Fibroblast of peridontal ligament (primary cell): ENCODE measurements at regions not wholly inside any gene's neighbourhood (a gene's known extent, or its start where the extent isn't known, plus 50 kb on each side); places are given as distances from the start of the nearest gene placed in this dataset.
A peak's percentile ranks its signal among the peaks of the same experiment; 100 is the strongest.

Source experiments
- DNase-seq: peaks from one replicate; pipeline ENCODE4 v3.0.0-alpha.2; 2010; ENCODE audit errors: extremely low read depth

GRCh38 chr15:72919936-72920465 is 132.3 kb upstream of the NEO1 start:
- DNase-seq = peak; percentile 10

- no peak for DNase-seq
Measured at GRCh38 chr15:72916897-72917296, 133.3 kb upstream of the ADPGK start.

DNA sequence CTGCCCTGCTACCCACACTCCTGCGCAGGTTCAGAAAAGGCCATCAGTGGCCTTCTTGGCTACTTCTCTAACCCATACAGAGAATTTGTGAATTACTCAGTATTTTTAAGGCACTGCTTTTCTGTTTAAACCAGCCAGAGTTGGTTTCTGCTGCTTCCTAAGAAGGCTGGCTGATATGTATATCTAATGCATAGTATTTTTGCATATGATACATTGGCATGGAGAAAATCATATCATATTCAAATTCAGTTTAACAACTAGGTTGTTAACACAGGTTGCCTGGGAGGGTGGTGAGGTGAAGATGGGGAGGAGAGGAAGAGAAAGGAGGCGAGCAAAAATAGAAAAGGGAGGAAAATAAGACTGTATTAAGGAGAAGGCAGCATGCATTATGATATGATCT is 132.8 kb upstream of the ADPGK start:
- no peak for DNase-seq

DNA sequence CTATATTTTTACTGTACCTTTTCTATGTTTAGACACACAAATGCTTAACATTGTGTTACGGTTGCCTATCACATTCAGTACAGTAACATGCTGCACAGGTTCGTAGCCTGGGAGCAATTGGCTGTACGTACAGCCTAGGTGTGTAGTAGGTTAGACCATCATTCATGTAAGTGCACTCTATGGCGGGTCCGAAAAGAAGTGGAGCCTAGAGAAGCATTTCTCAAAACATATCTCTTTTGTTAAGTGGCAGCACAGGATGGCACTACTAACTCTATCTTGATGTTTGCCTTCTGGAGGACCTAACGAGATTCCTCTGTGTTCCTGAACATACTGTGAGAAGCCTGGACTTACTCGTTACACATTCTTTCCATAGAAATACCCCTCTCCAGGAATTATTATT is 132.3 kb upstream of the ADPGK start:
- DNase-seq = no peak

DNA sequence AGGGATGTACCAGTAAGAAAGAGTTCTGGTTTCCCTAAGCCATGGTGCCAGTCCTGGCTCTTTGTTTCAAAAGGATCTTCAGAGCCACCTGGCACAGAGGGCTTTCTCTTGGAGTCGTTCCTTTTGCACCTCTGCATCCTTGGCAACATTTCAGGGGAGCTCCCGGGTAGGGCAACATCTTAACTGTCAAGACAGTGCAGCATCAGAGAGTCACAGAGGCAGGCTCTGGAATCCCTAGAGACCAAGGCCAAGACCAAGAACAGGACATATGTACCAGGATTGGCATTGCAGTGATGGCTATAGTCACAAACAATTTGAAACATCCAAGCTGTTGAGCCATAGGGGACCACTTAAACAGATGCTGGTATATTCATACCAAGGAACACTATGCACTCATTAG is 129.4 kb upstream of the ADPGK start:
- no peak for DNase-seq

DNA sequence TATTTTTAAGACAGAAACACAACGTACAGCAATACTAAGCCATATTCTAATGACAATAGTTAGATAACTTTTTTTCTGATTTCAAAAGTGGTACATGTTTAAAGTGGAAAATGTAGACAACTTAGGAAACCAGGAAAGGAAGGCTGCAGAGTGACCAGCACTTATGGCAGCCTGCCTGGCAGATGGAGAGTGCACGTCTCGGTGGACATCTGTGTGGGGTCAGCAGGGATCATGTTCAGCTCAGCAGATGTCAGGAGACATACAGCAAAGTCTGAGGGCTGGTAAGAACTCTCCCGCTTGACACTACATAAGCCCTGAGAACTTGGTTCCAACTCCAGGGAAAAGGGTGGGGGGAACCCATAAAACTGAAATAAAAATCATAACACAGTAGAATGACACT is 128.6 kb upstream of the ADPGK start:
- DNase-seq = no peak

DNA sequence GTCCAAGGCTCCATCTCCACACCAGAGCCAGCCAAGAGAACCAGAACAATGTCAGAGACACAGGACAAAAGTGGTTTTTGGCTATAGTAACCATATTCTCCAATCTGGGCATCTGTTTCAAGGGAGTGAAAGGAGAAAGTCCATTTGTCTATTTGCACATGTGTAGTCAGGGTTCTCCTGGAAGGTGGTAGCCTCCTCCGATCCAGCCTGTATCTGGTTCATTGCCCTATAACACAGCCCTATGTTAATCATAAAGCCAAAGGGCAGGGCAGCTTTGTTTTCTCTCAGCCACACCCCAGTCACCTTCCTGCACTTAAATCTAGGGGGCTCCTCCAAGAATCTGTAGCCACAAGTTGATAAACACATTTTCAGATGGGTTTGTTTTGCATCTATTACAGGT is 128.1 kb upstream of the ADPGK start:
- no peak for DNase-seq

DNA sequence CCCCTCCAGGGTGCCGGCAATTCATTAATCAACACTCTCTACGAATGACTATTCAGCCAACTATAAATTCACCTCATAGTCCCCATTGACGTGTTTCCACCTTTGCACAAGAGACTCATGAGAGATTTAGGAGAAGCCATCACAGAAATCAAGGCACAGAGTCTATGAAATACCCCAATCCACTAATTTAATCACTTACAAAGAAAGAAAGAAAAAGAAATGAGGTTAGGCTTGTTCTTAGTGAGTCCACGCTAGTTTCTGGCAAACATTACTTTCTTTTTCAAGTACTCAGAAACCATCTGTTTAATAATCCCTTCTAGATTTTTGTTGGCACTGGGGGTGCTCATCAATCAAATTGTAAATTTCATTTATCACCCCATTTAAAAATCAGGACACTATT is 125.2 kb upstream of the ADPGK start:
- no peak for DNase-seq

- no peak for DNase-seq
Measured at GRCh38 chr15:72907733-72908132, 124.2 kb upstream of the ADPGK start.

- DNase-seq = no peak
Measured at GRCh38 chr15:72902919-72903260, 119.3 kb upstream of the ADPGK start.

GRCh38 chr15:72902245-72902918 is 118.8 kb upstream of the ADPGK start:
- DNase-seq = peak; percentile 86

- no peak for DNase-seq
Measured at GRCh38 chr15:72892986-72893385, 109.4 kb upstream of the ADPGK start.

DNA sequence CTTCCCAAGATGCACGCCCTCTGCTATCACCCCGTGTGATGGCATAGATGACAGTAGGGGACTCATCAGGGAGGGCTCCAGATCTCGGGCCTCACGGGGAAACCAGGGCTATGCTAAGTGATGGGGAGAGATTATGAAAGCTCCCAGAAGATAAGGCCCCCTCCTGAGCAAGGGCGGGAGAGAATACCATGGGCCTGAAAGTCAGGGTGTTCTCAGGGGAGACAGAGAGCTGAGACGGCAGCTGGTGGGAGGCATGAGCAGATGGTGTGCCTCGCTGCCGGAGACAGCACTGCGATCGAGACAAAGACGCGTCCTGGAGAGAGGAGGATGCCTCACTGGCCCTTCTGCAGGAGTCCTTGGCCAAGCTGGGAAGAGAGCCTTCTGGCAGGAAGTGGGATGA is 106.5 kb upstream of the ADPGK start:
- DNase-seq = no peak

DNA sequence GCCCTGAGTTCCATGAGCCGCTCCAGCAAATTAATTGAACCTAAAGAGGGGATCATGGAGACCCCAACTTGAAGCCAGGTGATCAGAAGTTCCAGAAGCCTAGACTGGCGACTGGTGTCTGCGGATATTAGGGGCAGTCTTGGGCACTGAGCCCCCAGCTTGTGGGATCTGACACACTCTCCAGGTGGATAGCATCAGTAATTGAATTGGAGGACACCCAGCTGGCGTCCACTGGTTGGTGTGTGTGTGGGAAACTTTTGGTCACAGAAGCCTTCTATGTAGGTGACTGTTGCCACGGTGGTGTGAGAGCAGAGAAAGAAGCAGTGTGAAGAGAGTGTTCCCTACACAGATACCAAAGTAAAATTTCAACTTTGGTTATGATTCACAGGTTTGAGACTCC is 106.0 kb upstream of the ADPGK start:
- no peak for DNase-seq

GRCh38 chr15:72888811-72889210 is 105.3 kb upstream of the ADPGK start:
- no peak for DNase-seq

- DNase-seq = no peak
Measured at GRCh38 chr15:72888211-72888610, 104.7 kb upstream of the ADPGK start.

DNA sequence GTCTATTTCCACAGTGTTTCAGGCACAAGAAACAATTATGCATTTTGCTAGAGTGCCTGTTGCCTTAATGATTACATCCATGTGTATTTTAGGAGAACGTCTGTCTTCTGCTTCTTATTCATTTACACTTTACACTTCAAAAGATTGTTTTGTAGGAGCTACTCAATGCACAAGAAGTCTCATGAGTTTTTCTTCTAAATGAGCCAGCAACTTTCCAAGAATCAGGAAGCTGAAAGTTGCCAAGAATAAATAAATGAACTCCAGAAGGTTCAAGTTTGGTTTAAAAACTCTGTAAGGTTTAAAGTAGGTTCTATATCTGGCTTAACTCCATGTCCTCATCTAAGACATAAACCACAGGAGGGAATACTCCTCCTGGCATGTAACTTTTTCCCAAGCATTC is 103.8 kb upstream of the ADPGK start:
- no peak for DNase-seq

- DNase-seq = no peak
Measured at GRCh38 chr15:72884311-72884710, 100.8 kb upstream of the ADPGK start.

- DNase-seq = peak; percentile 13
Measured at GRCh38 chr15:72873379-72874233, 90.0 kb upstream of the ADPGK start.

DNA sequence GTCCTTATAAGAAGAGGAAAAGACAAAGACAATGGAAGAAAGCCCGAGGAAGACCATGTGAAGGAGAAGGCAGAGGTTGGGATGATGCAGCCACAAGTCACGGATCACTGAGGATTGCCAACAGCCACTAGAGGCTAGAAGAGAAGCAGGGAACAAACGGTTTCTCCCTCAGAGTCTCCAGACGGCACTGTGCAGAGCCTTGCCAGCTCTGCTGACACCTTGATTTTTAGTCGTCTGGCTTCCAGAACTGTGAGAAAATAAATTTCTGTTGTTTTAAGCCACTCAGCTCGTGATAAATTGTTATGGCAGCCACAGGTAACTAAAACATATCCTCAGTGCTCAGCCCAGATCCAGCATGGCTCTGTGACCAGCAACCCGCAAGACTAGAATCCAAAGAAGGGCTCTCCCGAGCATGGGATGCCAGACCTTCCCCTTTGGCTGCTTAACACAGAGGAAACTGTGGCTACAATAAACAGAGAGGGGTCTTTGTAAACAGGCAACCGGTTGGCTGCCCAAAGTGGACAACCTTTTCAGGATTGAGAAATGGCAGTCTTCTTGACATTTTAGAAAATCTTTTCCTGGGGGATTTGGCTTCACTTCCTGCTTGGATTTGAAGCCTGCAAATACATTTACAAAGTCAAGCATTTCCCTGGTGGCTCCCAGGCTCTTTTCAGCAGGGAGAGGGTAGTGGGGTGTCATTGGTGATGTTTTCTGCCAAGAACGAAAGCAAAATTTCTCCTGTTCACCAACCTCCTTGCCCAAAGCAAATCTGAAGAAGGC is 88.7 kb upstream of the ADPGK start:
- no peak for DNase-seq

DNA sequence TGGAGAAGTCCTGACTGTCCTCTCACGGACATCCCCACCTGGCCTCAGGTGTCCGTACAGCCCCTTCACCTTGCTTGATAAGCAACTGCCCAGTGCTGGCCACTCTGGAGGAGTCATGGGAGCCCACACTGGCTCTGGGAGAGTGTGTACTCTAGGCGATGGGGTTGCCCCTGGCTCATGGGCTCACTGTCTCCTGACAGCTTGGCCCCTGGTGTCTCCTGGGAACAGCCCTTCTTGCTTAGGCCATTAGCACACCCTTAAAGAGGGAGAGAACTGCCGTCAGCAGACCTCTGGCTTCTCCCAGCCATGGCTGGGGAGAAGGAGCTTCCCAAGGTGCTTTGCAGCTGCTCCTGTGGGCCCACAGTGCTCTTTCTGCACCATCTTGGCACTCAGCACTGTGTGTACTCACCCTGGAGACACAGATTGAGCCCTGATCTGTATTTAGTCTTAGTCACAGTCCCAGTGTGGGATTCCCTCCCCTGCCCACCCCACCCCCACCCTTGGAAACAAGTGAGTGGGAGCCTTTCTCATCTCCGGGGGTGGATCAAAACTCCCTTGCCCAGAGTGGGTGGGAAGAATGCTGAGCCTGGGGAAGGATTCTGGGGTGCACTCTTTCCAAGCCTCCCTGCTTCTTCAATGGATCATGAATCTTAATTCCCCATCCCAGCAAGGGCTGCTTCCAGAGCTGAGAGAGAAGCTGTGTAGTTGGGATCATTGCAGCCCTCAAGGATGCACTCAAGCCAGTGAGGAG is 83.5 kb upstream of the ADPGK start:
- no peak for DNase-seq

DNA sequence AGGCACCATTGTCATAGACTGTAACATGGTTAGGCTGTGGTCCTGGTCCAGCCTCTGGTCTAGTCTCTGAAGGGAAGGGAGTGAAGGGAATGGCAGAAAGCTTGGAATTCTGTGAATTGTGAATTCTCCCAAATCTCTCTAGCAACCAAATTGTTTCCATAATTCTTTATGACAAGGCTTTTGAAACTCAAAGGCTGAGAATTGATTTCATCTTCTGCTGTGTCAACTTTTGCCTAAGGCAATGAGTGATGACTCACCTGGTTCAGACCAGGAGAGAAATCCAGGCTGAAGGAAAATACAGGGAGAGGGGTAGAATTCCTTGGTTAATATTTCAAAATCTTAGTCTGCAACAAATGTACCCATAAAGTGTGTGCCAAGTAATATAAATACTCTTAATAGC is 82.6 kb upstream of the ADPGK start:
- DNase-seq = no peak
